GM10266 (cell line): ENCODE measurements at regions not wholly inside any gene's neighbourhood (a gene's known extent, or its start where the extent isn't known, plus 50 kb on each side); places are given as distances from the start of the nearest gene placed in this dataset.

Experiments
- DNase-seq: peaks from one replicate; pipeline ENCODE4 v3.0.0; 2012; ENCODE audit errors: extremely low spot score
- CTCF ChIP-seq: IDR thresholded peaks from 2 replicates; pipeline ENCODE4 v1.5.1; 2012; ENCODE audit warnings: mild to moderate bottlenecking, low read depth; ENCODE audit not compliant: control insufficient read depth, insufficient read depth; ENCODE audit errors: missing control alignments

GRCh38 chr12:19867970-19868369, 428.7 kb downstream of the AEBP2 start:
- no peak for DNase-seq
- TF ChIP-seq CTCF: no peak

DNA sequence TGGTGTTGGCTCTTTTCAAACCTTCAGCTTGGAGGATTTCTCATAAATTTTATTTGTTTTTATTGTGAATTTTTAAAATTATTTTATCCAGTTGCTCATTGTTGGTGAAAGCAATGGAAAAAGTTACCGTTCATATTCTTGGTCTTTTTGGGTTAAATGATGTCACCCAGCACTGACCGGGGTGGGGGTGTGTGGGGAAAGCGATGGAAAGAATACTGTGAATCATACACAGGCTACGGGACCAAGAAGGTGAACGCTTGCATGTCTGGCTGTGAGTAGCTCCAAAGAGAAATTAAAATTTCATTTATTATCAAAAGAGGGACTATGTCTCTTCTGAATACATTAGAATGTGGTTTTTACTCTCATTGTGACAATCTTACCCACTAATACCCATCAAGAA, 430.1 kb downstream of the AEBP2 start:
- no peak for TF ChIP-seq CTCF
- DNase-seq: no peak

DNA sequence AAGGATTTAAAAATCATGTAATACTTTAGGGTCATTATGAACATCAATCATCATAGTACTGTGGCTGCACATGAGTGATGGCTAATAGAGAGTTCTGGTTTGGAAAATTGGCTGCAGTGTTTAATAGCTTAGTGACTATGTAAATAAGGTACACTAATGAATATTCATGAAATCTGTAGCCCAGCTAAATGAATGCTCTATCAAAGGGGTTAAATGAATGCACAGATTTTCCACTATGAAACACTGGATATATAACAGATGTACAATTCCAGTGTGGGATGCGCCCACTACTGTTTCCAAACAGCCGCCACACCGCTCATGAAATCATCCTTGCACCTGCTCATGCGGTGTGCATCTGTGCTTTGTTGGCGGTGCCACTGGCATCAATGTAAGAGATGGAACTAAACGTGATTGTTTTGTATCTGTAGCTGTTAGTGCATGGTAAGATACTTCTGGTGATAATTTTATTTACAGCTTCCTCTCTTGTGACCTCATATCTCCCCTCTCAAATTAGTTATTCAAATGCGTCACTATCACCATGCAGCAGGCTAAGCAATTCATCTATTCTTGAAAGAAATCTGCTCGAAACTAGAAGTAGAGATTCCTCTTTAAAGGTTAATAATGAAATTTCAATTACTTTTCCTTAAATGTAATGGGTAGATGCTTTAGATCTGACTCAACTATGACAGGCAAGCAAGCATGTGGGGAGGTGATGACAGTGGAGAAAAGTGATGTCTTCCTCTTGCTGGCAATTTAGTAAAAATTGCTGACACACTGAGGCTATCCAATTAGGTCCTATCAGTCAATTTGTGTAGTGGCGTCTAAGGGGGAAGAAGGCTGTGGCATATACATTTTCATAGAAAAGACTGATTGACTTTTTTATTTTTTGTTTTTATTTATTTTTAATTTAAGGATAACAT, 433.6 kb downstream of the AEBP2 start:
- no peak for DNase-seq

DNA sequence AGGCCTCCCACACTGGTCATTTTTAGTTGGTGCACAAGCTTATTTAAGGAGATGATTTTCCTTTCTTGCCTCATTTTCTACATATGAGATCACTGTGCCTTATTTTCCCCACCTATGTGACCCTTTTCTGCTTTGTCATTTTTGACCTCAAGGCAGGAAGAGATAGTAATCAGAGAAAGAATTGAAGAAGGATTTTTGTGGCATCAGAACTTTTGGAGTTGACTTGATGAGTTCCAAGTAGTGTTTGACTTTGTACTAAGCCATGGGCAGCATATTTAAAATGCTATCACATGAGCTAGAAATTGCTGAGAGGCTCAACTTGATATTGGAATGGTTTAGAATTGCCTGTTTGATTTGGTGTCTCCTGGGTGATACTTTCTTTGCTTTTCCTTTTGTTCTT, 440.8 kb downstream of the AEBP2 start:
- no peak for DNase-seq
- TF ChIP-seq CTCF: no peak

More for the DNA sequence above, 433.6 kb downstream of the AEBP2 start:
- no peak for TF ChIP-seq CTCF

- no peak for TF ChIP-seq CTCF
- DNase-seq: no peak
Measured at GRCh38 chr12:19880721-19881120, 441.4 kb downstream of the AEBP2 start.

GRCh38 chr12:19882346-19882745, 443.1 kb downstream of the AEBP2 start:
- no peak for TF ChIP-seq CTCF
- DNase-seq: no peak

DNA sequence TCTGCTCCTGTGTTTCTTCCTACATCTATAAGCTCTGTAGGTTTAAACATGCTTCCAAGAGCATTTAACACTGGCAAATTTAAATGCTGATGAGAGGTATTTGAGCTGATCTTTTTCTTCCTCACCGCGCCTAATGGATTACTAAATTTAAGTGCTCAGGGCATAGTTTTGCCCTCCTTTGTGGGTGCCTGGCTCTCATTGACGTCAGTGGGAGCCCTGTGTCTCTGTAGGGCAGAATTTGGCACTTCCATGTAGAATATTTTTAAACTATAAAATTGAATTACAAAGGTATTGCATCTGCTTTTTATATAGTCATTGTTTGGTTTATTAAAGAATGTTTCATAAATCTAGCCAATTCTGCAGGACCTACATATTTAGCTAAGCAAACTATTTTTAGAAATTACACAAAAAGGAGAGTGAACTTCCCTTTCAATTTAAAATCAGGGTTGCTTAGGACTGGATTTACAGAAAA, 444.8 kb downstream of the AEBP2 start:
- no peak for DNase-seq

More for the DNA sequence above, 444.8 kb downstream of the AEBP2 start:
- no peak for TF ChIP-seq CTCF
